ENCODE measurements at regions not wholly inside any gene's neighbourhood (a gene's known extent, or its start where the extent isn't known, plus 50 kb on each side); places are given as distances from the start of the nearest gene placed in this dataset.

- no peak for DNase-seq
Observed at GRCh38 chr6:109225946-109226345, 130.6 kb downstream of the CEP57L1 start.

- no peak for DNase-seq
Observed at GRCh38 chr6:109224994-109225393, 129.7 kb downstream of the CEP57L1 start.

GRCh38 chr6:109224107-109224875, 129.0 kb downstream of the CEP57L1 start:
- no peak for DNase-seq

- DNase-seq, result no peak
Observed at GRCh38 chr6:109222848-109223247, 127.5 kb downstream of the CEP57L1 start.

GRCh38 chr6:109221543-109222195, 126.4 kb downstream of the CEP57L1 start:
- DNase-seq, result no peak

Measured in NCI-H1105 treated with DMSO at 0.1 percent for 48 hours (cell line).